Heart right ventricle (tissue), 16 donors: ENCODE measurements at regions not wholly inside any gene's neighbourhood (a gene's known extent, or its start where the extent isn't known, plus 50 kb on each side); places are given as distances from the start of the nearest gene placed in this dataset.
A peak's percentile ranks its signal among the peaks of the same experiment; 100 is the strongest.

ENCODE experiments used
- ATAC-seq, 8 donors: fragments of 200-7000 bp; cut with Tn5 transposase; one replicate each; pipeline ENCODE4 v1.9.1; 2020; ENCODE audit warnings: mild to moderate bottlenecking in 8 of 8, moderate library complexity in 8 of 8, moderate number of reproducible peaks in 1 of 8
- DNase-seq, 2 donors: peaks; one replicate each; pipeline ENCODE4 v3.0.0-alpha.2; 2020
- H3K27ac ChIP-seq, 10 donors: fragments of 200-600 bp; sonication (generic) in 2 of 10; one replicate each; pipeline versions ENCODE4 v1.5.0 to v1.8.0; 2020 to 2022; ENCODE audit warnings: mild to moderate bottlenecking in 3 of 10
- H3K27me3 ChIP-seq, 7 donors: fragments of 200-600 bp; one replicate each; pipeline ENCODE4 v1.8.0; 2021 to 2022; ENCODE audit warnings: mild to moderate bottlenecking in 2 of 7
- H3K36me3 ChIP-seq, 9 donors: fragments of 200-600 bp; sonication (generic) in 1 of 9; one replicate each; pipeline versions ENCODE4 v1.5.0 to v1.8.0; 2020 to 2022; ENCODE audit warnings: mild to moderate bottlenecking in 2 of 9
- H3K4me1 ChIP-seq, 9 donors: fragments of 200-600 bp; sonication (generic) in 1 of 9; one replicate each; pipeline versions ENCODE4 v1.5.0 to v1.8.0; 2020 to 2022; ENCODE audit warnings: mild to moderate bottlenecking in 4 of 9
- H3K4me3 ChIP-seq, 10 donors: fragments of 200-600 bp; sonication (generic) in 2 of 10; one replicate each; pipeline versions ENCODE4 v1.5.0 to v1.8.0; 2020 to 2022; ENCODE audit warnings: mild to moderate bottlenecking in 7 of 10, moderate library complexity in 2 of 10
- H3K9me3 ChIP-seq, 11 donors: fragments of 200-600 bp in 10 of 11; sonication (generic) in 2 of 11; one replicate each; pipeline versions ENCODE4 v1.5.0 to v1.8.0; 2013 to 2022; ENCODE audit warnings: mild to moderate bottlenecking in 2 of 11, control low read depth in 1 of 11, moderate library complexity in 1 of 11
- CTCF ChIP-seq, 9 donors: fragments of 200-600 bp; sonication (generic) in 2 of 9; IDR thresholded peaks; one replicate each; pipeline versions ENCODE4 v1.5.0 to v1.8.0; 2021 to 2022; ENCODE audit warnings: antibody characterized with exemption in 9 of 9, mild to moderate bottlenecking in 5 of 9, moderate library complexity in 1 of 9
- WGBS, 2 donors: extraction: QIAGEN DNeasy Blood & Tissue Kit; methylation state at CpG; one replicate each; pipeline ENCODE4 v1.1.7; 2013; ENCODE audit warnings: inconsistent platforms in 1 of 2; 5-methylcytosine and 5-hydroxymethylcytosine counted together
- intact Hi-C, 10 donors: fragments of 100-400 bp; cut with DNase I; formaldehyde crosslinking; loops; one replicate each; pipeline versions ENCODE4 v1.11.1 to v1.14.2; 2022
- donor health status: Arrhythmogenic right ventricular cardiomyopathy.
- donor health status: ischemic (EF 13 %, LVEDD 7.1; RV severe dilation, severe dysfunction).
- donor health status: healthy with polysubstance abuse.
- donor health status: DM: no; HTN: yes; CAD: no.
- donor health status: DM: no; HTN: no; CAD: no.
- donor health status: ischemic (EF 25% LVEDD 6.9; RV normal size, moderate dysfunction).
- donor health status: ischemic (EF 25% LVEDD 5.7; RV mildly dilated, moderate dysfunction).
- donor health status: healthy.
- donor health status: DM: yes; HTN: yes; CAD: no.
- donor health status: Ischemic cardiomyopathy.
- donor health status: ischemic (EF 35%, LVEDD 5.7; RV mildly dilated, moderate dysfunction).
- donor health status: nonischemic (EF 11% LVEDD 7.7; RV severe dilation, severe dysfunction).
- donor health status: DM: yes; HTN: yes; CAD: no.
- donor health status: PGD.
- donor health status: ischemic (EF 29% LVEDD 5.4; RV normal size, mild dysfunction).
- donor health status: nonischemic (EF 23%, LVEDD 6.1; RV moderate dilation, normal function).

- no peak for TF ChIP-seq CTCF (IDR thresholded peaks at IDR 0.05)
- Histone ChIP-seq H3K27me3 (no peaks in the 10 kb centered on the region), H3K9me3 (no peaks in the 10 kb centered on the region), H3K27ac (peak overlapping the region in 6 of 10 donors; percentile 90 to 96 (median 94)), H3K4me1 (peaks cover 14 to 50% (median 40%) of the 10 kb centered on the region in 9 donors), H3K36me3 (no peaks in the 10 kb centered on the region), H3K4me3 (no peak overlapping the region)
- intact Hi-C loops: loop anchor here in 4 of 10 donors (1.0 to 5.0 kb wide), 5 partner anchors 9 to 53 kb away; no protein-coding TSS in a partner anchor
- WGBS, 2 donors: 94 to 95% methylated on average over 3 of the region's 3 CpGs
- DNase-seq (no peak), ATAC-seq (no peak)
Measured at GRCh38 chr15:92829875-92830274, 70.2 kb upstream of the CHD2 start.

- intact Hi-C loops: loop anchor here in 5 of 10 donors (1.0 to 5.0 kb wide), 6 partner anchors 11 to 52 kb away; no protein-coding TSS in a partner anchor
- Histone ChIP-seq H3K4me1 (peaks cover 14 to 50% (median 40%) of the 10 kb centered on the region in 9 donors), H3K27me3 (no peaks in the 10 kb centered on the region), H3K9me3 (no peaks in the 10 kb centered on the region), H3K27ac (peak overlapping the region; percentile 81 to 97 (median 92)), H3K4me3 (peak overlapping the region; percentile 0 to 51 (median 34)), H3K36me3 (no peaks in the 10 kb centered on the region)
- TF ChIP-seq CTCF (IDR thresholded peaks at IDR 0.05): no peak
- no peak for DNase-seq
- WGBS, 2 donors: 7 to 9% methylated on average over 3 of the region's 3 CpGs
- ATAC-seq: no peak
Measured at GRCh38 chr15:92831336-92831654, 68.8 kb upstream of the CHD2 start.

- peak; percentile 91 to 96 for DNase-seq
- intact Hi-C loops: loop anchor here in 8 of 10 donors (1.0 to 5.0 kb wide), 8 partner anchors 11 to 51 kb away; no protein-coding TSS in a partner anchor
- peaks cover 14 to 50% (median 40%) of the 10 kb centered on the region in 9 donors for H3K4me1 ChIP-seq
Measured at GRCh38 chr15:92831655-92832328, 68.3 kb upstream of the CHD2 start.

GRCh38 chr15:92833106-92833433 lies 67.1 kb upstream of the CHD2 start:
- intact Hi-C loops: loop anchor here in 2 of 10 donors (2.0 to 5.0 kb wide), 2 partner anchors 48 to 49 kb away; no protein-coding TSS in a partner anchor
- peak in 7 of 8 donors; percentile 1 to 37 (median 11) for ATAC-seq
- Histone ChIP-seq H3K4me1 (peaks cover 14 to 50% (median 40%) of the 10 kb centered on the region in 9 donors), H3K27me3 (no peaks in the 10 kb centered on the region), H3K36me3 (no peaks in the 10 kb centered on the region), H3K9me3 (no peaks in the 10 kb centered on the region), H3K27ac (peak overlapping the region; percentile 81 to 97 (median 92)), H3K4me3 (peak overlapping the region in 5 of 10 donors; percentile 33 to 51 (median 46))
- TF ChIP-seq CTCF (IDR thresholded peaks at IDR 0.05): no peak
- WGBS, 2 donors: 53 to 65% methylated on average over 4 of the region's 4 CpGs
- peak in 1 of 2 donors; percentile 19 for DNase-seq

More at GRCh38 chr15:92831655-92832328, 68.3 kb upstream of the CHD2 start:
- H3K36me3 ChIP-seq: no peaks in the 10 kb centered on the region
- ATAC-seq: peak; percentile 96 to 99 (median 98)
- peak in 1 of 9 donors; percentile 10 for TF ChIP-seq CTCF (IDR thresholded peaks at IDR 0.05)
- peak overlapping the region; percentile 81 to 97 (median 92) for H3K27ac ChIP-seq
- WGBS, 2 donors: 0 to 1% methylated on average over 10 of the region's 10 CpGs
- peak overlapping the region in 9 of 10 donors; percentile 1 to 51 (median 36) for H3K4me3 ChIP-seq
- H3K9me3 ChIP-seq: no peaks in the 10 kb centered on the region
- H3K27me3 ChIP-seq: no peaks in the 10 kb centered on the region
